IMR-90 (cell line): ENCODE measurements at regions not wholly inside any gene's neighbourhood (a gene's known extent, or its start where the extent isn't known, plus 50 kb on each side); places are given as distances from the start of the nearest gene placed in this dataset.

Experiments
- ATAC-seq: fragments of 200-7000 bp; cut with Tn5 transposase; 2 replicates; pipeline ENCODE4 v1.9.1; 2020; ENCODE audit warnings: low read depth, mild to moderate bottlenecking, moderate library complexity
- BruUV-seq: library from RNA; stranded (reverse); fragments of 400-500 nt; replicated peaks from 2 replicates; lab custom pipeline; 2021; lab: Mats Ljungman, UMichigan
- CTCF ChIA-PET: fragments of 300-600 bp; formaldehyde crosslinking; extraction: SDS; loops from one replicate; lab custom pipeline; 2021; ENCODE audit warnings: antibody characterized with exemption; lab: Yijun Ruan, JAX
- POLR2A ChIA-PET: fragments of 300-600 bp; sonication (Branson Sonifier 250); formaldehyde crosslinking; loops from one replicate; lab custom pipeline; 2022; ENCODE audit warnings: antibody characterized with exemption; ENCODE audit not compliant: unreplicated experiment; lab: Charles Lee
- DNase-seq: peaks from one replicate; pipeline ENCODE4 v3.0.0; 2013
- H2AFZ ChIP-seq: replicated peaks from 2 replicates; pipeline ENCODE3; 2013; ENCODE audit warnings: low read length, mild to moderate bottlenecking; ENCODE audit not compliant: poor library complexity
- H2AK5ac ChIP-seq: 2 replicates; pipeline ENCODE4 v1.6.1; 2013; ENCODE audit warnings: low read depth, low read length, inconsistent platforms
- H2AK9ac ChIP-seq: replicated peaks from 2 replicates; pipeline ENCODE3; 2013; ENCODE audit warnings: mild to moderate bottlenecking, low read depth, low read length, moderate library complexity; ENCODE audit not compliant: poor library complexity
- H2BK120ac ChIP-seq: 2 replicates; pipeline ENCODE4 v1.6.1; 2013; ENCODE audit warnings: low read depth, low read length, inconsistent platforms
- H2BK15ac ChIP-seq: 3 replicates; pipeline ENCODE4 v1.6.1; 2013; ENCODE audit warnings: low read depth, low read length, inconsistent platforms
- H2BK20ac ChIP-seq: 2 replicates; pipeline ENCODE4 v1.6.1; 2013; ENCODE audit warnings: low read depth, mild to moderate bottlenecking, inconsistent platforms, low read length, moderate library complexity
- H2BK5ac ChIP-seq: 2 replicates; pipeline ENCODE4 v1.6.1; 2013; ENCODE audit warnings: mild to moderate bottlenecking, low read depth, low read length, inconsistent platforms; ENCODE audit not compliant: poor library complexity, severe bottlenecking
- H3K14ac ChIP-seq: replicated peaks from 2 replicates; pipeline ENCODE4 v1.6.1; 2013; ENCODE audit warnings: low read depth, low read length, inconsistent platforms
- H3K18ac ChIP-seq: 2 replicates; pipeline ENCODE4 v1.6.1; 2013; ENCODE audit warnings: low read depth, low read length, control low read depth
- H3K23ac ChIP-seq: 2 replicates; pipeline ENCODE4 v1.6.1; 2013; ENCODE audit warnings: low read depth, low read length, inconsistent platforms
- H3K27ac ChIP-seq: 2 replicates; pipeline ENCODE4 v1.5.1; 2013; ENCODE audit warnings: mild to moderate bottlenecking, control low read depth, low read length; ENCODE audit not compliant: insufficient read depth
- H3K27me3 ChIP-seq: 2 replicates; pipeline ENCODE4 v1.6.1; 2013; ENCODE audit warnings: low read length; ENCODE audit not compliant: control insufficient read depth, insufficient read depth
- H3K36me3 ChIP-seq: 2 replicates; pipeline ENCODE4 v1.6.1; 2013; ENCODE audit warnings: low read length, mixed read lengths; ENCODE audit not compliant: control insufficient read depth, insufficient read depth
- H3K4ac ChIP-seq: 2 replicates; pipeline ENCODE4 v1.6.1; 2013; ENCODE audit warnings: low read depth, low read length, inconsistent platforms
- H3K4me1 ChIP-seq: 2 replicates; pipeline ENCODE4 v1.6.1; 2013; ENCODE audit warnings: low read length, mixed read lengths; ENCODE audit not compliant: control insufficient read depth, insufficient read depth
- H3K4me2 ChIP-seq: 2 replicates; pipeline ENCODE4 v1.6.1; 2013; ENCODE audit warnings: low read depth, mild to moderate bottlenecking, control low read depth, low read length, moderate library complexity
- H3K4me3 ChIP-seq: 2 replicates; pipeline ENCODE4 v1.5.1; 2013; ENCODE audit warnings: low read depth, mild to moderate bottlenecking, control low read depth, low read length, moderate library complexity; ENCODE audit not compliant: insufficient read depth
- H3K56ac ChIP-seq: 2 replicates; pipeline ENCODE4 v1.6.1; 2013; ENCODE audit warnings: low read length, inconsistent platforms; ENCODE audit not compliant: insufficient read depth; ENCODE audit errors: extremely low read depth
- H3K79me1 ChIP-seq, 2 experiments: 2 replicates each; pipeline ENCODE4 v1.6.1; 2013; ENCODE audit warnings: low read length in 2 of 2, inconsistent platforms in 1 of 2, low read depth in 1 of 2
- H3K9ac ChIP-seq: 2 replicates; pipeline ENCODE4 v1.6.1; 2013; ENCODE audit warnings: low read depth, low read length, control low read depth
- H3K9me1 ChIP-seq: 2 replicates; pipeline ENCODE4 v1.6.1; 2013; ENCODE audit warnings: low read length, inconsistent platforms; ENCODE audit not compliant: insufficient read depth
- H3K9me3 ChIP-seq: 2 replicates; pipeline ENCODE4 v1.6.1; 2013; ENCODE audit warnings: low read length; ENCODE audit not compliant: control insufficient read depth, insufficient read depth
- H4K20me1 ChIP-seq: 2 replicates; pipeline ENCODE4 v1.6.1; 2013; ENCODE audit warnings: low read length, inconsistent platforms; ENCODE audit not compliant: insufficient read depth
- H4K5ac ChIP-seq: 2 replicates; pipeline ENCODE4 v1.6.1; 2013; ENCODE audit warnings: mild to moderate bottlenecking, low read depth, low read length, control low read depth
- H4K8ac ChIP-seq, 2 experiments: 2 replicates each; pipeline ENCODE4 v1.6.1; 2013; ENCODE audit warnings: low read depth in 2 of 2, low read length in 2 of 2, control low read depth in 1 of 2, inconsistent platforms in 1 of 2
- H4K91ac ChIP-seq: 2 replicates; pipeline ENCODE4 v1.6.1; 2013; ENCODE audit warnings: low read depth, low read length, inconsistent platforms; ENCODE audit not compliant: insufficient read depth
- CHD1 ChIP-seq: IDR thresholded peaks from 2 replicates; pipeline ENCODE4 v1.6.1; 2012; ENCODE audit warnings: low read depth, low read length, improper control_type of control experiment
- CTCF ChIP-seq: conservative IDR thresholded peaks from 2 replicates; pipeline ENCODE4 v1.5.1; 2012; ENCODE audit warnings: mild to moderate bottlenecking, low read depth, low read length, improper control_type of control experiment
- ELK1 ChIP-seq: fragments of 150-350 bp; IDR thresholded peaks from 2 replicates; pipeline ENCODE4 v1.6.1; 2016; ENCODE audit warnings: low read depth, mild to moderate bottlenecking, low read length, moderate library complexity, borderline replicate concordance
- FOS ChIP-seq: fragments of 150-350 bp; IDR thresholded peaks from 2 replicates; pipeline ENCODE4 v1.6.1; 2016; ENCODE audit warnings: low read depth, low read length
- MAFK ChIP-seq: IDR thresholded peaks from 2 replicates; pipeline ENCODE4 v1.6.1; 2012; ENCODE audit warnings: low read depth, low read length, improper control_type of control experiment
- MAZ ChIP-seq: IDR thresholded peaks from 2 replicates; pipeline ENCODE4 v1.6.1; 2012; ENCODE audit warnings: low read depth, mild to moderate bottlenecking, low read length, improper control_type of control experiment, moderate library complexity, borderline replicate concordance
- MXI1 ChIP-seq: IDR thresholded peaks from 2 replicates; pipeline ENCODE4 v1.6.1; 2012; ENCODE audit warnings: low read depth, mild to moderate bottlenecking, low read length, moderate library complexity, borderline replicate concordance
- POLR2A ChIP-seq: IDR thresholded peaks from 2 replicates; pipeline ENCODE4 v1.6.1; 2012; ENCODE audit warnings: mild to moderate bottlenecking, low read depth, low read length
- RCOR1 ChIP-seq: IDR thresholded peaks from 2 replicates; pipeline ENCODE4 v1.6.1; 2012; ENCODE audit warnings: mild to moderate bottlenecking, low read length, improper control_type of control experiment; ENCODE audit not compliant: insufficient replicate concordance
- RFX5 ChIP-seq: IDR thresholded peaks from 2 replicates; pipeline ENCODE4 v1.8.0; 2012; ENCODE audit warnings: low read depth, mild to moderate bottlenecking, low read length, moderate library complexity
- SMC3 ChIP-seq: fragments of 150-350 bp; IDR thresholded peaks from 2 replicates; pipeline ENCODE4 v1.6.1; 2016; ENCODE audit warnings: low read depth, mild to moderate bottlenecking, antibody characterized with exemption, low read length, moderate library complexity
- USF2 ChIP-seq: fragments of 150-350 bp; IDR thresholded peaks from 2 replicates; pipeline ENCODE4 v1.6.1; 2017; ENCODE audit warnings: mild to moderate bottlenecking, antibody characterized with exemption, low read length, low read depth
- WGBS, 2 experiments: methylation state at CpG; one replicate each; pipeline versions ENCODE4 v1.1.5 to v1.1.7; 2013; ENCODE audit warnings: missing lambda C conversion rate in 2 of 2; ENCODE audit not compliant: insufficient read length in 1 of 2; ENCODE audit errors: extremely low coverage in 2 of 2; 5-methylcytosine and 5-hydroxymethylcytosine counted together
- dilution Hi-C: fragments of 300-500 bp; cut with HindIII; formaldehyde crosslinking; loops from one replicate; pipeline ENCODE4 v1.14.3; 2018; ENCODE audit warnings: low sequenced_read_pairs; ENCODE audit not compliant: unreplicated experiment
- in situ Hi-C: fragments of 300-500 bp; cut with MboI; formaldehyde crosslinking; loops from 3 replicates; pipeline ENCODE4 v1.14.3; 2019; ENCODE audit warnings: low sequenced_read_pairs, inconsistent platforms, mixed read lengths
- intact Hi-C: fragments of 100-400 bp; cut with micrococcal nuclease; formaldehyde crosslinking; loops from 2 replicates; pipeline ENCODE4 v1.10.0; 2022

GRCh38 chr5:167557359-167557758, 734.1 kb upstream of the WWC1 start:
- no peaks in the 10 kb centered on the region for H3K9me1 ChIP-seq
- H3K9me3 ChIP-seq, result no peaks in the 10 kb centered on the region
- H3K4me1 ChIP-seq, result no peaks in the 10 kb centered on the region
- H2AK9ac ChIP-seq, result no peak overlapping the region
- no peak overlapping the region for H3K9ac ChIP-seq
- no TSS peak for BruUV-seq
- no peak overlapping the region for H4K8ac ChIP-seq
- dilution Hi-C loops, result no loop called here
- no peaks in the 10 kb centered on the region for H3K36me3 ChIP-seq
- H3K4me2 ChIP-seq, result no peak overlapping the region
- POLR2A ChIA-PET, result no interaction called here
- H3K14ac ChIP-seq, result no peak overlapping the region
- no peak overlapping the region for H3K18ac ChIP-seq
- no peak overlapping the region for H2BK15ac ChIP-seq
- WGBS, 2 experiments, result no CpG with 5 or more reads among the region's 2 CpGs
- H3K4ac ChIP-seq, result no peak overlapping the region
- H2BK20ac ChIP-seq, result no peak overlapping the region
- H3K27ac ChIP-seq, result no peak overlapping the region
- no peak overlapping the region for H4K5ac ChIP-seq
- H4K91ac ChIP-seq, result no peak overlapping the region
- H3K27me3 ChIP-seq, result no peaks in the 10 kb centered on the region
- CTCF ChIA-PET, result no interaction called here
- H2AFZ ChIP-seq, result no peak overlapping the region
- no peak for TF ChIP-seq CHD1
- TF ChIP-seq RFX5, result no peak
- TF ChIP-seq USF2, result no peak
- no peak for TF ChIP-seq RCOR1
- no peak for TF ChIP-seq SMC3
- no peak for TF ChIP-seq POLR2A
- TF ChIP-seq MAFK, result no peak
- TF ChIP-seq ELK1, result no peak
- no peak for TF ChIP-seq MXI1
- no peak for TF ChIP-seq MAZ
- TF ChIP-seq FOS, result no peak
- TF ChIP-seq CTCF, result no peak
- no peaks in the 10 kb centered on the region for H3K79me1 ChIP-seq
- DNase-seq (no peak), ATAC-seq (no peak)
- H3K56ac ChIP-seq, result no peak overlapping the region
- no peak overlapping the region for H3K23ac ChIP-seq
- no peak overlapping the region for H2BK120ac ChIP-seq
- intact Hi-C loops, result no loop called here
- H2BK5ac ChIP-seq, result no peak overlapping the region
- no peak overlapping the region for H3K4me3 ChIP-seq
- no peak overlapping the region for H2AK5ac ChIP-seq
- in situ Hi-C loops, result loop anchor here (25.0 kb wide), 1 partner anchor 1920 kb away; no protein-coding TSS in a partner anchor
- no peaks in the 10 kb centered on the region for H4K20me1 ChIP-seq
